Kidney capillary endothelial cell (primary cell): ENCODE measurements at regions not wholly inside any gene's neighbourhood (a gene's known extent, or its start where the extent isn't known, plus 50 kb on each side); places are given as distances from the start of the nearest gene placed in this dataset.
"Not testable (repeated sequence)": the region's sequence is repeated elsewhere in the genome, so short reads cannot be mapped to it uniquely, and the experiment has no call there.

Source experiments
- DNase-seq: peaks from one replicate; pipeline ENCODE4 v3.0.0-alpha.2; 2018; ENCODE audit warnings: low spot score

DNA sequence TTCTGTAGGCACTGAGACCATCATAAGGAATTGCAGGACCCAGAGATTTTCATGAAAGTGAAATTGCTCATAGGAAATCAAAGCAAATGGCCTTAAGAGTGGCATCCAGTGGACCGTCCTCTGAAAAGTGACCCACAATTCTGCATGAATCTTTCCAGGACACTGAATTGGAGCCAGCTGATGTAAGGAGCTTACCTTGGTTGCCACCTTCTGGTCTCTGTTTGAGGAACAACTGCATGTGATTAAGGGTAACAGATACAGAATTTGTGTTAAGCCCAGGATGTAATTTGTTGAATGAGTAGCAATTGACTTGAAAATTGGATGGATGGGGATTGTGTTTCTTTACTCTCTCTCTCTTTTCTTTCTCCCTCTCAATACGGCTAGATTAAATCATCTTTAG, 49.9 kb upstream of the GAS1 start:
- no peak for DNase-seq

DNA sequence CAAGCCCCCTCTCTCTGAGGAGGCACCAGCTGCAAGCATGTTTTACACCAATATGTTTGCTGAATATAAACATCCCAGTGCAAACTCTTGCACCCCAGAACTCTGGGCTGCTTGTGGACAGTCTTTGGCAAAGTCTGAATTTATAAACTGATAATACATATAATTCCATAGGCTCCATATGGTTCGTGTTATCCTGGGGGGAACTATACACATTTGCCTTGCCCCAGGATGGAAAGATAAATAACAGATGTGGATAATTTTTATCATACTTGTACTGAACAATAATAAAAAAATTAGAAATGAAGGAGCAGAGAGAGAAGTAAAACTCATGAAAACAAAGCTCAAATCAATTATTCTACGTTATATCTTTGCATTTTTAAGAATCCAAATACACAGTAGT, 50.6 kb upstream of the GAS1 start:
- DNase-seq: no peak

DNA sequence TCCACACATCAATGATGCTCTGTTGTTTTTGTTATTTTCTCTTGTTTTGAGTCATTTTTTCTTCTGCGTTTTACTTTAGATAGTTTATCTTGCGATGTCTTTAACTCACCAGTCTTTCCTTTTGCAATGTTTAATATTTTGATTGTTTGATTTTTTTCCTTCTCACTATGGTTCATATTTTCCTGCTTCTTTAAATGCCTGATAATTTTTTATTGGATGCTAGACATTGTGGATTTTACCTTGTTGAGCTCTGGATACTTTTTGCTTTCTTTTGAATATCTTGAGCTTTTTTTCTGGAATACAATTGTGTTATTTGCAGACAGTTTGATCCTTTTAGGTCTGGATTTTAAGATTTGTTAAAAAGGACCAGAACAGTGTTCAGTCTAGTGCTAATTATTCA, 55.2 kb upstream of the GAS1 start:
- no peak for DNase-seq

DNA sequence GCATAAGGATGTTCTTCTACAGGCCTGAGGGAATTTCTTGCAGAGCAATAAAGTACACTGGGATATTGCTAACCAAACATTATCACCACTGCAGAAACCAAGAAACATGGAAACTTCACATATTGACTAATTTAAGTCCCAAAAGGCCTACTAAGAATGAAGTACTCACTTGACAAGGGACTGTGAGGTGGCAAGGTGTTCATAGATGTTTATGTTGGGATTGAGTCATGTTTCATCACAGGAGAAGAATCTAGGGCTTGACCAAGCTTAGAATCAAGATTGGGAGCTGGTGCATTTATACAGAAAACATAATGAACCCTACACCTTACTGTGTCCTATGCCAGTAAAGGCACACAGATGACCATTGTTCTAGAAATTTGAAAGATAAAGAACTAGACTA, 56.7 kb upstream of the GAS1 start:
- DNase-seq: no peak

DNA sequence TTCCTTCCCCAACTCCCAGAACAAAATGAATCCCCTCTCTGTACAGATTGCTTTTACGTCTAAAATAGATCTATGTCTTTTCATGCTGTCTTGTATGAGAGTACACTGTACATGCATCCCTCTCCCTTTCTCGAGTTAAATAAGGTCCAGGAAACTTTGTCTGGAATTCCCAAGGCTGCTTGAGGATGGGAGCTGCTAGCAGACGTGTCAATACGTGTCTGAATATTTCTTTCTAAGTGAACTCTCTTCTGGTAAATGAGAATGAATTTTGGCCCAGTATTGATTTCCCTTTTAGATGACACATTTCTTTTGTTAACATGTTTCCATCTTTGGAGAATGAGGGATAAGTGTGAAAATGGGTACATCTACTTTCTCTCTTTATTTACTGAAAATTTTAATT, 59.6 kb upstream of the GAS1 start:
- DNase-seq: no peak

DNA sequence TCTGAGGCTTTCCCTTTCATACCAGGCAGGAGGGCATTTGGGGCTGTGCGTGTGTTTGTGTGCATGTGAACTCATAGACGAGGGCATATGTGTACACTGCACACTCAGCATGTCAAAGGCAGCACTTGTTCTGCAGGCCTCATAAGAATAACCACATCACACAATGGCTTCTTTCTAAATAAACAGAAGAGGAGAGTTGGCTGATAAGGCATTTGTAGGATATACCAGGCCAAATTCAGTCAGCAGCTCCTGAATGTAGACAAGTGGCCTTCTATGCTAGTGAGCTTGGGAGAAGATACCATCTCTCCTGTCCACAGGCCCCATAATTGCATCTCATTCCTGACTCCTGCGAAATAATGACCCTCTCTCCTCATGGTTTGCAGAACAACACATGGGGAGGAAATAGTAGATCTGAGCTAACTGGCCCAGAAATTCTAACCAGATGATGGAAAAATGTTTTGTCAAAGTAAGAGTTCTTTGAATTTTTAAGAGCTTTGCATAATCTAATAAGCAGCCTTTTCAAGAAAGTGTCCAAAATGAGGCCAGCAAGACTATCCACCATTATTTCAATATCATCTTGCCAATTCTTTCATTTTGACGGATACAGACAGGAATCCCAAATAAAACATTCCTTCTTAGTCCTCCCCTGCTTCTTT, 60.5 kb upstream of the GAS1 start:
- DNase-seq: no peak

DNA sequence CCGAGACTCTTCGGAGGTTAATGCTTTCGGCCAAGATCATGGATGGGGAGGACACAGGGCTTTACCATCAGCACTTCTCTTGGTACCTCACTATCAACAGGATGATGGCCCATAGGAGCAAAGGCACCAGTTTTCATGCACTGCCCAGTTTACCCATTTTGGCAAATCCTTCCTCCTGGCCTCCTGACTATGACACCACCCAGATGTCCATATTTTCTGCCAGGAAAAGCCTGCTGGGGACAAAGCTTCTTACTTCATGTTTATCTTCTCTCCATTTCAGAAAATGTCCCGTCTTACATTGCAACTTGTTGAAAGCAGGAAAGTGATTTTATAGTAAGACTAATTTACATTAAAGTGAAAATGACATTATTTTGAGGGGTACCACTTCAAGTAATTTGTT, 61.4 kb upstream of the GAS1 start:
- DNase-seq: no peak

DNA sequence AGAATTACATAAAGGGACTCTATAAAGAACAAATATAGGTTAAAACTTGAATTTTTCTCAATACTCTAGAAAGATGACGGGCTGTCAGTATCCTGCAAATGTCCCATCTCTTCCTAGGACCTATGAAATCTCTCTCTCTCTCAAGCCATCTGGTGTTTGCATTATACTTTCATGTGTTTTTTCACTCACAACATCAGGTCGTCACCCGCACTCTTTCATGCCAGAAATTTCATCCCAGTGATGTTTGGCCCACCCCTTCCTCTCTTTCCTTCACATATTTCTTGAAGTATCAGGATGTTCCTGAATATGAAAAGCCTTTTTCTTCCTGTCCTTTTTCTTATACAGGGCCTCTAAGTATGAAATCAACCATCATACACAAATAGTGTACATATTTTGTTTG, 63.3 kb upstream of the GAS1 start:
- DNase-seq: no peak

DNA sequence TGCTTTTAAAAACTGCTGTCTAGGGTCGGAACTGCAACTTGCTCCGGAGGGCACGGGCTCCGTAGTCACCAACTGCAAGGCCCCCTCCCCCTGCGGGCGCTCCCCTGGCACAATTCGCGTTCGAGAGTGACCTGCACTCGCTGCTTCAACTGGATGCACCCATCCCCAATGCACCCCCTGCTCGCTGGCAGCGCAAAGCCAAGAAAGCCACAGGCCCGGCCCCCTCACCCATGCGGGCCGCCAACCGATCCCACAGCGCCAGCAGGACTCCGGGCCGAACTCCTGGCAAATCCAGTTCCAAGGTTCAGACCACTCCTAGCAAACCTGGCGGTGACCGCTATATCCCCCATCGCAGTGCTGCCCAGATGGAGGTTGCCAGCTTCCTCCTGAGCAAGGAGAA, 64.2 kb upstream of the GAS1 start:
- DNase-seq: no peak

DNA sequence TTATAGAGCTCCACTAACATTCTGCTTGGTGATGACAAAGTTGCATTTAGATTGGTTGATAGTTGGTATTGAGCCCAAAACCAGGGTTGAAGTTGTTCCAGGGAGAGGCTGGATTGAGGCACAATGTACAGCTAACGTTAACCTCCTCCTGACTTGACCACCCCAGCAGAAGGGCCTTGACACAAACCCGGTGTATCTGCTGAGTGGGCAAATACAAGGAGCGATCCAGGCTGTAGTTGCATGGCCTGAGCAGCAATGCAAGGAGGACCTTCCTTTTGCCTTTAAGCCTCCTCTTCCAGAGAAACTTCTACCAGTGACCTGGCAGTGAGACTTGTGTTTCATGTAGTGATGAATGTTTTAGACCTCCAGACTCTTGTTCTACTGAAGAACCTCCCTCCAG, 66.2 kb upstream of the GAS1 start:
- DNase-seq: no peak

DNA sequence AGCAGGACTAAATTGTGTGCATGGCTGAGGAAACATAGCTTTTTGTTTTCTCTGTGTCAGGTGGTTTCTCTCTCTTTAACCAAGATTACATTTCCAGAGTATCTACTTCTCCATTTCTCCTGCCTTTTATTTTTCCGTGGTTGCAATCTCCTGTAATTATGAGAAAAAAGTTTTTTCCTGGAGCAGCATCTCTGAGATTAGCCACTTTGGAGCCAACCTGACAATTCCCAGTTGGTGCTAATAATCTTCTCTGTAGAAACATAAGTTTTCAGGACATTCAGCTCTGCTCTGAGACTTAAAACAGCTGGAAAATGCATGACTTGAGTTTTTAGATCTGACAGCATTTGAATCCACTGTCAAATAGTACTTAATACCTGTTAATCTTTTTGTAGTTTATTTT, 67.1 kb upstream of the GAS1 start:
- DNase-seq: no peak

DNA sequence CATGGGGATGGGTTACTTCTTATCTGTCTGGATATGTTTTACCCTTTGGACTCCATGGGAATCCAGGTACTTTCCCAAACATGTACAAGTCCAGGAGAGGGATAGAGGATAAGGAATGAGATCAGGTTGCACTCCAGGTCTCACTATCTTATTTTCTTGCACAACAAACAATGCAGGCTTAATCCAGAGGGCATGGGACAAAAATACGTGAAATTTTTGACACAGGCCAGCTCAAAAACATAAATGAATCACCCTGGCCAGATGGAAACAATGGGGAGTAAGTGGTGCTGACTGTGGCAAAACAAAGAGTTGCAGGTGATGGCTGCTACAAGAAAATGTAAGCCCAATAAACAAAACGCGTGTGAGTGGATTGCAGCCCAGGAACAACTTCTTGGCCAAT, 69.4 kb upstream of the GAS1 start:
- DNase-seq: no peak

DNA sequence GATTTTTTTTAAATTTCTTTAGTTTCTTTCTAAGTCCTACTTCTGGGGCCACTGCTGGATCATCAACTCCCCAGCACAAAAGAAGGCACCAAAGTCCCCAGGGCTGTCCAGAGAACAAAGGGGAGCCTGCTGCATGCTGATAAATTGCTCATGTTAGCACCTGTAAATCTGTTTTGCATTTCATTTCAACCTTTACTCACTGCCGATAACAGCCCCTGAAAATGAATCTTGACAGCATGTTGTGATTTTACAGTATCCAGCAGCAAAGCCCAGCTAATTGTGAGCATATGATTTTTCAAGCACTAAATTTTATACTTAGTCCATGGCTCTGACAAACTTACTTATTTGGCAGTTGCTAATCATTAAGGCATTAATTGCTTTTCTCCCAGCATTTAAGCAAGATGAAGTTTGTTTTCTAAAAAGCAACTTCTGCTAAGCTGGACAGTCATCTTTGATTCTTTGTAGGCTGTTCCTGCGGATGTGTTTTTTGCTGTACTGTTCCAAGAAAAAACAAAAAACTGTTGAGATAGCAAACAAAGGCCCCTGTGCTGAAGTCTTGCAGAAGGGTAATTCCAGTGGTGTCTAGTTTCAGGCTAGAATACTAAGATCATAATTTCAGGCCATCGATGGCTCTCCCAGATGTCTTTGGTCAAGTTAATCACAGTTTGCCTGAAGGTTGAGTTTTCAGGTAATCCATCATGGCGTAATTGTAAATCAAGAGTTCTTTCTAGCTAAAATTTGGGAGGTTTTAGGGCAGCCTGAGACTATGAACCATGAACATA, 73.1 kb upstream of the GAS1 start:
- DNase-seq: no peak

DNA sequence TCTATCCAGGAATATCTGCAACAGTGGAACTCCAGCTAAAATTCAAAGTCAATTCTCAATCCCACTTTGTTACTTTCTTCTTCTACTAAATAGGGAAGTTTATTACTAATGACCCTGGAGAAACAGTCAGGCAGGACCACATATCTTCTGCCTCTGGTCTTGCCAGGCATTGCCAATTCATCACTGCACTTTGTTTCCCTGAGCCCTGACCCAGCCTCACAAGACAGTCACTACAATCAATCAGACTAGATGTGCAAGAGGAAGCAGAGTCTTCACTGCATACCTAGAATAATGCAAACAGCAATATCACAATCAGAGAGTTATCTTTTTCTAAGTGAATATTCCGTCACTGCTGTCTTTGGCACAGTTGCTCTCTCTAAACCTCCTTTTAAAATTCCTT, 74.9 kb upstream of the GAS1 start:
- DNase-seq: no peak

DNA sequence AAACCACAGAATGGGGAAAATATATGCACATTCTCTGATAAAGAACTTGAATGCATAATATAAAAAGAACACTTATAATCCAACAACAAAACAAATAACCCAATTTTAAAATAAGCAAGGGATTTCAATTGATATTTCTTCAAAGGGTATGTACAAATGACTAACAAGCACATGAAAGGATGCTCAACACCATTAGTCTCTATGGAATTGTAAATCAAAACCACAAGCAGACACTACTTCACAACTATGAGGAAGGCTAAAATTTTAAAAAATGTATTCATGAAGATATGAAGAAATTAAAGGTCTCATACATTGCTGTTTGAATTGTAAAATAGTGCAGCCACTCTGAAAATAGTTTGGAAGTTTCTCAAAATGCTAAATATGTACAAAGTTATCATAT, 78.9 kb upstream of the GAS1 start:
- no peak for DNase-seq

DNA sequence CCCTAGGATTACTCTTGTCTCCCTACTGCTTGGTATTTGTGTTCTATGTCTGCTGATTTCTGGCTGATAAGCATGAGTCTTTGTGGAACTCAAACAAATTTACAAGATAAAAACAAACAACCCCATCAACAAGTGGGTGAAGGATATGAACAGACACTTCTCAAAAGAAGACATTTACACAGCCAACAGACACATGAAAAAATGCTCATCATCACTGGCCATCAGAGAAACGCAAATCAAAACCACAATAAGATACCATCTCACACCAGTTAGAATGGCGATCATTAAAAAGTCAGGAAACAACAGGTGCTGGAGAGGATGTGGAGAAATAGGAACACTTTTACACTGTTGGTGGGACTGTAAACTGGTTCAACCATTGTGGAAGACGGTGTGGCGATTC, 81.5 kb upstream of the GAS1 start:
- not testable (repeated sequence) for DNase-seq

DNA sequence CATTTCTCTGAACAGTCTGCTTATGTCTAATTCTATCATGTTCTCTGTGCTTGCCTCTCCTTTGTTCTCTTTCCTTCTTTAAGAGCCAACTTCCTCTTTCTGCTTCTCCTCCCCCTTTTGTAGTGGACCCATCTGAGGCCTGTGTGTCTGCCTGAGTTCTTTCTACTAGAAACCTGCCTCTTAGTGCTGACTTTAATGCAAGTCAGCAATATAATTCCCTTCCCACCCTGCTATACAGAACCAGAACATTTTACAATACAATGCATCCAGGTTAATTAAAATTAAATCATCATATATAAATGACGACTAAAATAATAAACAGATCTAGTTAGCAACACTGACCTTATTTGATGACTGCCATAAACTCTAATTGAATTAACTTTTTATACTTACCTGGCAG, 82.6 kb upstream of the GAS1 start:
- no peak for DNase-seq

DNA sequence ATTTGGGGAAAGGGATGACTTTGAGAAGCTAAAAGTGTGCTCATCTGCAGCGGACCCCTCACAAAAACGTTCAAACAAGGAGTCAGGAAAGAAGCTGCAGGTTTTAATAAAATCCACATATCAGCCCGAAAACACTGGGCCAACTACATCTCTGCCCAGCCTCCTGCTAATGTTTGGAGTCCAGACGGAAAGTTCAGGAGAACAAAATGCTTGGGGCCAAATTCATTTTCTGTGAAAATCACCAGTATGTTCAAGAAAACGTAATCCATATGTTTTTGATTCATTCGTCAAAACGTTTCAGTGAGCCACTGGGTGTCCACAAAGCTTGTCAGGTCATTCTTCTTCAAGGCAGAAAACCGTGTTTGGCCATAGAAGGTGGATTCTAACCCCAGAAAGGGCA, 87.5 kb upstream of the GAS1 start:
- no peak for DNase-seq

DNA sequence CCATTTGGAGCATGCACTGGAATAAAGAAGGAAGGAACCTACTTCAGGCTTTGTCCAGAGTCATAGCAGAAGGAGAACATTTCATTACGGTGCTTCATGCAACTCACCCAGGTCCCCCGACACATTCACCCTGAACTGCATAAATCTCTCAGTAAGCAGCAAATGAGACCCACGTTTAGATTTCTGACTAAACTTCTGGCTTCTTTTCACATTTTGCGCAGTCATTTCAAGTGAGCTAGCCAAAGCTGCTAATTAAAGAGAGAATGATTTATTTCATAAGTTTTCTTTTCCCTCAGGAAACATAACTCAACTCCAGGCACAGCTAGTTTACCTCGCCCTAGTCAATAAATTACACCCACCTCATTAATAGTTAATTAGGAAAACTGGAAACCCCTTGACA, 88.6 kb upstream of the GAS1 start:
- DNase-seq: no peak

DNA sequence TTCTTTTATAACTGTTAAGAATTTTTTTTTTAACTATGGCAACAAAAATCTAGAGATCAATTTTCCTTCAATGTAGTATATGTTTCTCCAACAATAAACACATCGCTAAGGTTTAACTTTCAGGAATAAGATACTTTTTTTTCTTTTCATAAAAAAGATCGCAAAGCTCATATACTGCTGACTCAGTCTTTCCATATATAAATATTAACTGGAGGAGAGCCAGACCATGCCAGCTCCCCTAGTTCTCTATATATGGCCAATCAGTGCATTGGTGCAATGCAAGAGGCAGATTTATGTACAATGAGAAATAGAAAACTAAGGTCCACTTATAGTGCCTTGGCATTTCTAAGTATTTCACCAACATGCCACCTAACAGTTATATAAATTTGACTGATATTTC, 89.2 kb upstream of the GAS1 start:
- no peak for DNase-seq

DNA sequence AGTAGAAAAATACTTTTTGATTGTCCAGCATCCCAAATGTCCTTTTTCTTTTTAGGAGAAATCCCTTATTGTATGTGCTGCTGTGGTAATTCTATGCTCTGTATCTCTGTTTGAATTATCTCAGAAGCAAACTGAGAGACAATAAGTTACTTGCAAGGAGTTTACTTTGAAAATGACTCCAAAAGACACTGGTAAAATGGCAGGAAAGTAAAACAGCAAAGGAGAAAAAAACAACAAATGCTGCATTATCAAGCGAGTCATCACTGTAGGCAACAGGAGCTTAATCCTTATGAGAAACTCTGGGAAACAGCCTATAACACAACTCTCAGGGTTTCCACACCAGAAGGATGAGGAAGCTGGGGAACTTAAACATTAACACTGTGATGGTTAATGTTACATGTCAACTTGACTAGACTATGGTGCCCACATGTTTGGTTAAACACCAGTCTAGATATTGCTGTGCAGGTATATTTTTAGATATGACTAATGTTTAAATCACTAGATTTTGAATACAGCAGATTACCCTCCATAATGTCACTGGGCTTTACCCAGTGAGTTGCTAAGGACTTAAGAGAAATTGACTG, 92.6 kb upstream of the GAS1 start:
- DNase-seq: no peak

DNA sequence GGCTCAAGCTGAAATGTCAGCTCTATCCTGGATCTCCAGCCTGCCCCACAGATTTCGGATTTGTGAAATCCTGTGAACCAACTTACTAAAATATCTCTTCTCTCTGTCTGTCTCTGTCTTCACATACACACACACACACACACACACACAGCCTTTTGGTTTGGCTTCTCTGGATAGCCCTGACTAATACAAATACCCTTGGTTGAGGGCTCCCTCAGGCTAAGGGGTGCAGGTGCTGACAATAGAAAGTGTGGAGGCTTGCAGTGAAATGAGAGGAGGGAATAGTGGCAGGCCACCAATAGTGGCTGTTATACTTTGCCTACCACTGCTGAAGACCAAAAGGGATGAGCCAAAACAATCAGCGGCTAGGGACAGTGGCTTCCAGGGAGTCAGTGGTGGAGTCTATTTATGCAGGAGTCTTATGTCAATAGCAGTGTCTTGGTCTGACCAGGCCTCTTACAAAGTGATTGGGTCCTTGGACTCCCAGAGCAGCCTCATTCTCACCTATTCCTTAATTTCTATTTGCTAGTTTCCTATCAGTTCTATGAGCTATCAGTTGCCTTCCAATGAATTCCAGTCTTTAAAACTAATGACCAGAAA, 93.2 kb upstream of the GAS1 start:
- DNase-seq: no peak

DNA sequence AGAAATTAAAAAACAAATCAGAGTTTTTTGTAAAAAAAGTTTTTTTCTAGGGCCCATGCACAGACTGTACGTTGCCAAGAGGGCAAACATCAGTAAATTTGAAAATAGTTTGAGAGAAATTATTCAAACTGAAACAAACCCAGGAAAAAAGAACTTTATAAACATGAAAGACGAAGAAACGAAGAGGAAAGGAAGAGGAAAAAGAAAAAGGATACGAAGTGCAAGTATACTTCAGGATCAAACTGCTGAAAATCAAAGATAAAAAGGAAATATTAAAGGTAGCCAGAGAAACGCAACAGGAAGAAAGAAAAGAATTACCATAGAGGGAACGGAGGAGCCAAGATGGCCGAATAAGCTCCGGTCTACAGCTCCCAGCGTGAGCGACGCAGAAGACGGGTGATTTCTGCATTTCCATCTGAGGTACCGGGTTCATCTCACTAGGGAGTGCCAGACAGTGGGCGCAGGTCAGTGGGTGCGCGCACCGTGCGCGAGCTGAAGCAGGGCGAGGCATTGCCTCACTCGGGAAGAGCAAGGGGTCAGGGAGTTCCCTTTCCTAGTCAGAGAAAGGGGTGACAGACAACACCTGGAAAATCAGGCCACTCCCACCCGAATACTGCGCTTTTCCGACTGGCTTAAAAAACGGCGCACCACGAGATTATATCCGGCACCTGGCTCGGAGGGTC, 94.4 kb upstream of the GAS1 start:
- not testable (repeated sequence) for DNase-seq
